H9 (cell line): ENCODE measurements at regions not wholly inside any gene's neighbourhood (a gene's known extent, or its start where the extent isn't known, plus 50 kb on each side); places are given as distances from the start of the nearest gene placed in this dataset.

Experiments used
- DNase-seq: peaks from one replicate; pipeline ENCODE4 v3.0.0-alpha.2; 2017
- H2AFZ ChIP-seq: one replicate; pipeline ENCODE4 v1.6.1; 2013; ENCODE audit warnings: mild to moderate bottlenecking, low read length, control low read depth, moderate library complexity
- H2AK5ac ChIP-seq: 2 replicates; pipeline ENCODE4 v1.6.1; 2013; ENCODE audit warnings: low read length, control low read depth, mixed read lengths; ENCODE audit not compliant: insufficient read length
- H2BK120ac ChIP-seq: one replicate; pipeline ENCODE4 v1.6.1; 2013; ENCODE audit warnings: low read depth, mild to moderate bottlenecking, low read length, control low read depth, inconsistent platforms; ENCODE audit not compliant: poor library complexity, severe bottlenecking
- H2BK12ac ChIP-seq: 2 replicates; pipeline ENCODE4 v1.6.1; 2013; ENCODE audit warnings: low read length, control low read depth, mixed read lengths, low read depth; ENCODE audit not compliant: insufficient read length
- H2BK15ac ChIP-seq: 2 replicates; pipeline ENCODE4 v1.6.1; 2013; ENCODE audit warnings: low read depth, low read length, control low read depth
- H2BK20ac ChIP-seq: one replicate; pipeline ENCODE4 v1.6.1; 2013; ENCODE audit warnings: low read depth, mild to moderate bottlenecking, low read length, control low read depth, inconsistent platforms; ENCODE audit not compliant: poor library complexity, severe bottlenecking
- H2BK5ac ChIP-seq: 2 replicates; pipeline ENCODE4 v1.6.1; 2013; ENCODE audit warnings: low read length, control low read depth, mixed read lengths; ENCODE audit not compliant: insufficient read length
- H3K14ac ChIP-seq: 2 replicates; pipeline ENCODE4 v1.6.1; 2013; ENCODE audit warnings: low read length, control low read depth; ENCODE audit not compliant: insufficient read depth
- H3K18ac ChIP-seq: 2 replicates; pipeline ENCODE4 v1.6.1; 2013; ENCODE audit warnings: low read depth, mild to moderate bottlenecking, mixed read lengths, low read length, control low read depth; ENCODE audit not compliant: insufficient read length
- H3K23ac ChIP-seq: 2 replicates; pipeline ENCODE4 v1.6.1; 2013; ENCODE audit warnings: low read length, control low read depth, mixed read lengths, low read depth; ENCODE audit not compliant: insufficient read length
- H3K23me2 ChIP-seq: 2 replicates; pipeline ENCODE4 v1.6.1; 2013; ENCODE audit warnings: low read depth, mild to moderate bottlenecking, mixed read lengths, low read length, control low read depth; ENCODE audit not compliant: insufficient read length, poor library complexity, severe bottlenecking
- H3K27ac ChIP-seq: 2 replicates; pipeline ENCODE4 v1.5.1; 2013; ENCODE audit warnings: low read length, control low read depth, mixed read lengths, low read depth; ENCODE audit not compliant: insufficient read length
- H3K27me3 ChIP-seq: 2 replicates; pipeline ENCODE4 v1.6.1; 2013; ENCODE audit warnings: low read length, control low read depth, inconsistent platforms; ENCODE audit not compliant: insufficient read depth
- H3K4ac ChIP-seq: 2 replicates; pipeline ENCODE4 v1.6.1; 2013; ENCODE audit warnings: low read depth, mild to moderate bottlenecking, control low read depth, inconsistent platforms, low read length, moderate library complexity
- H3K4me1 ChIP-seq: 2 replicates; pipeline ENCODE4 v1.6.1; 2013; ENCODE audit warnings: low read length, control low read depth, inconsistent platforms; ENCODE audit not compliant: insufficient read depth
- H3K4me2 ChIP-seq: 2 replicates; pipeline ENCODE4 v1.6.1; 2013; ENCODE audit warnings: low read length, control low read depth, mixed read lengths; ENCODE audit not compliant: insufficient read length, insufficient read depth
- H3K56ac ChIP-seq: 2 replicates; pipeline ENCODE4 v1.6.1; 2013; ENCODE audit warnings: low read depth, mild to moderate bottlenecking, mixed read lengths, low read length, control low read depth; ENCODE audit not compliant: insufficient read length
- H3K79me1 ChIP-seq: 2 replicates; pipeline ENCODE4 v1.6.1; 2013; ENCODE audit warnings: low read depth, mild to moderate bottlenecking, moderate library complexity, low read length, control low read depth, inconsistent platforms; ENCODE audit not compliant: insufficient read depth, poor library complexity, severe bottlenecking
- H3K79me2 ChIP-seq: 2 replicates; pipeline ENCODE4 v1.6.1; 2013; ENCODE audit warnings: low read length, control low read depth, inconsistent platforms; ENCODE audit not compliant: insufficient read depth
- H3K9ac ChIP-seq: 2 replicates; pipeline ENCODE4 v1.6.1; 2013; ENCODE audit warnings: low read length, control low read depth, mixed read lengths; ENCODE audit not compliant: insufficient read length; ENCODE audit errors: extremely low read depth
- H3K9me3 ChIP-seq: one replicate; pipeline ENCODE4 v1.6.1; 2013; ENCODE audit warnings: low read depth, low read length, inconsistent platforms; ENCODE audit not compliant: control insufficient read depth
- H3T11ph ChIP-seq: one replicate; pipeline ENCODE4 v1.6.1; 2013; ENCODE audit warnings: mild to moderate bottlenecking, low read length, control low read depth, inconsistent platforms
- H4K20me1 ChIP-seq: one replicate; pipeline ENCODE4 v1.6.1; 2013; ENCODE audit not compliant: control insufficient read depth, insufficient read length, insufficient read depth
- H4K5ac ChIP-seq: 2 replicates; pipeline ENCODE4 v1.6.1; 2013; ENCODE audit warnings: low read depth, mild to moderate bottlenecking, mixed read lengths, low read length, control low read depth; ENCODE audit not compliant: insufficient read length
- H4K8ac ChIP-seq: replicated peaks from 2 replicates; pipeline ENCODE4 v1.6.1; 2013; ENCODE audit warnings: low read length, control low read depth, mixed read lengths, low read depth; ENCODE audit not compliant: insufficient read length
- H4K91ac ChIP-seq: 2 replicates; pipeline ENCODE4 v1.6.1; 2013; ENCODE audit warnings: low read depth, mild to moderate bottlenecking, moderate library complexity, mixed read lengths, low read length, control low read depth; ENCODE audit not compliant: insufficient read length
- H3K27ac Mint-ChIP-seq, 3 experiments: 2 replicates in 2 of 3; 3 replicates in 1 of 3; pipeline ENCODE4 v1.8.0; 2020 to 2021; ENCODE audit warnings: mixed read lengths in 3 of 3, mild to moderate bottlenecking in 1 of 3, moderate library complexity in 1 of 3
- H3K27me3 Mint-ChIP-seq: 2 replicates; pipeline ENCODE4 v1.8.0; 2021; ENCODE audit warnings: low read depth, mild to moderate bottlenecking, moderate library complexity, mixed read lengths
- H3K36me3 Mint-ChIP-seq, 3 experiments: 2 replicates in 2 of 3; 3 replicates in 1 of 3; pipeline ENCODE4 v1.8.0; 2020 to 2021; ENCODE audit warnings: low read depth in 3 of 3, mixed read lengths in 3 of 3; ENCODE audit not compliant: insufficient read depth in 1 of 3
- H3K4me1 Mint-ChIP-seq, 2 experiments: 2 replicates each; pipeline ENCODE4 v1.8.0; 2020; ENCODE audit warnings: mixed read lengths in 2 of 2
- H3K4me3 Mint-ChIP-seq, 2 experiments: 2 replicates in 1 of 2; 3 replicates in 1 of 2; pipeline ENCODE4 v1.8.0; 2020 to 2021; ENCODE audit warnings: mild to moderate bottlenecking in 2 of 2, mixed read lengths in 2 of 2, moderate library complexity in 1 of 2
- H3K9me3 Mint-ChIP-seq, 2 experiments: 2 replicates in 1 of 2; 3 replicates in 1 of 2; pipeline ENCODE4 v1.8.0; 2020; ENCODE audit warnings: mild to moderate bottlenecking in 2 of 2, mixed read lengths in 2 of 2, moderate library complexity in 1 of 2
- WGBS: extraction: QIAGEN DNeasy Blood & Tissue Kit; methylation state at CpG from one replicate; pipeline ENCODE4 v1.1.7; 2013; ENCODE audit warnings: missing lambda C conversion rate, low lambda C conversion rate, mixed read lengths; ENCODE audit not compliant: insufficient read length; ENCODE audit errors: extremely low coverage; 5-methylcytosine and 5-hydroxymethylcytosine counted together
- TF ChIP-seq, protein P1 (sequence below): fragments of 200-600 bp; sonication (generic); conservative IDR thresholded peaks from 3 replicates; pipeline ENCODE4 v1.8.0; 2021; ENCODE audit warnings: antibody characterized with exemption, mild to moderate bottlenecking

DNA sequence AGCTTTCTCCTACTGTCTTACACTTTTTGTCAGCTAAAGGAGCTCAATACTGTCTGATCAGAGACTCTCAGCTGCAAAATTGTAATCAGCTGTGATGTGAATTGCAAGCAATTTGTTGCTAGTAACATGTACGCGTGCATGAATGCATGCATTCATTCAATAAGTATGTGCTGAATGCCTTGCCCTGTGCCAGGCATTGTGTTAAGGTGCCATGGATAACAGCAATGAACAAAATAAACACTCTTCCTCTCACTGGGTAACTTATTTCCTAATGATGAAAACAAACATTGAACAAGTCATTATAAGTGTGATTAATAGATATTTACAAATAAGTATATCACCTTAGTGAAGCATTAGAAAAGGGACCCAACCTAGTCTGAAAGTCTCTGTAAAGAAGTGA, 163.2 kb upstream of the ARID2 start:
- no peak overlapping the region for H4K91ac ChIP-seq
- no peaks in the 10 kb centered on the region for H3K36me3 Mint-ChIP-seq
- H3K27ac ChIP-seq, result no peak overlapping the region
- H3K4ac ChIP-seq, result no peak overlapping the region
- no peak overlapping the region for H2AK5ac ChIP-seq
- no peak overlapping the region for H2BK12ac ChIP-seq
- no peak overlapping the region for H2BK20ac ChIP-seq
- no peaks in the 10 kb centered on the region for H3K79me1 ChIP-seq
- no peak overlapping the region for H3K4me3 Mint-ChIP-seq
- H2AFZ ChIP-seq, result no peak overlapping the region
- no peak overlapping the region for H4K5ac ChIP-seq
- no peak overlapping the region for H3K9ac ChIP-seq
- no peak for DNase-seq
- H3K4me2 ChIP-seq, result no peak overlapping the region
- H3K27me3 ChIP-seq, result no peaks in the 10 kb centered on the region
- H3K18ac ChIP-seq, result no peak overlapping the region
- H3K4me1 Mint-ChIP-seq, result no peaks in the 10 kb centered on the region; a peak in 1 of 4 replicates
- H2BK15ac ChIP-seq, result no peak overlapping the region
- WGBS, result no CpG with 5 or more reads among the region's 2 CpGs
- H3K23me2 ChIP-seq, result no peaks in the 10 kb centered on the region
- H3K56ac ChIP-seq, result no peak overlapping the region
- H3T11ph ChIP-seq, result no peak overlapping the region
- no peak overlapping the region for H3K14ac ChIP-seq
- H2BK5ac ChIP-seq, result no peak overlapping the region
- no peak overlapping the region for H3K27ac Mint-ChIP-seq
- H4K20me1 ChIP-seq, result no peaks in the 10 kb centered on the region
- H3K23ac ChIP-seq, result no peak overlapping the region
- no peaks in the 10 kb centered on the region; the same call in 1 of the 2 replicates for H3K27me3 Mint-ChIP-seq
- no peaks in the 10 kb centered on the region for H3K9me3 ChIP-seq
- H3K4me1 ChIP-seq, result no peaks in the 10 kb centered on the region
- H4K8ac ChIP-seq, result no peak overlapping the region
- no peak overlapping the region for H2BK120ac ChIP-seq
- no peaks in the 10 kb centered on the region; a peak in 1 of 5 replicates for H3K9me3 Mint-ChIP-seq
- TF ChIP-seq, protein P1, sequence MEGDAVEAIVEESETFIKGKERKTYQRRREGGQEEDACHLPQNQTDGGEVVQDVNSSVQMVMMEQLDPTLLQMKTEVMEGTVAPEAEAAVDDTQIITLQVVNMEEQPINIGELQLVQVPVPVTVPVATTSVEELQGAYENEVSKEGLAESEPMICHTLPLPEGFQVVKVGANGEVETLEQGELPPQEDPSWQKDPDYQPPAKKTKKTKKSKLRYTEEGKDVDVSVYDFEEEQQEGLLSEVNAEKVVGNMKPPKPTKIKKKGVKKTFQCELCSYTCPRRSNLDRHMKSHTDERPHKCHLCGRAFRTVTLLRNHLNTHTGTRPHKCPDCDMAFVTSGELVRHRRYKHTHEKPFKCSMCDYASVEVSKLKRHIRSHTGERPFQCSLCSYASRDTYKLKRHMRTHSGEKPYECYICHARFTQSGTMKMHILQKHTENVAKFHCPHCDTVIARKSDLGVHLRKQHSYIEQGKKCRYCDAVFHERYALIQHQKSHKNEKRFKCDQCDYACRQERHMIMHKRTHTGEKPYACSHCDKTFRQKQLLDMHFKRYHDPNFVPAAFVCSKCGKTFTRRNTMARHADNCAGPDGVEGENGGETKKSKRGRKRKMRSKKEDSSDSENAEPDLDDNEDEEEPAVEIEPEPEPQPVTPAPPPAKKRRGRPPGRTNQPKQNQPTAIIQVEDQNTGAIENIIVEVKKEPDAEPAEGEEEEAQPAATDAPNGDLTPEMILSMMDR, result no peak
- H3K79me2 ChIP-seq, result no peaks in the 10 kb centered on the region
